Nephron progenitor cell (in vitro differentiated cells): ENCODE measurements at regions not wholly inside any gene's neighbourhood (a gene's known extent, or its start where the extent isn't known, plus 50 kb on each side); places are given as distances from the start of the nearest gene placed in this dataset.

Source experiments
- DNase-seq: peaks from one replicate; pipeline ENCODE4 v3.0.0; 2021
- H3K27ac Mint-ChIP-seq: 2 replicates; pipeline ENCODE4 v1.8.0; 2021; ENCODE audit warnings: mild to moderate bottlenecking, moderate library complexity, mixed read lengths
- H3K27me3 Mint-ChIP-seq: 2 replicates; pipeline ENCODE4 v1.8.0; 2021; ENCODE audit warnings: mild to moderate bottlenecking, low read depth, mixed read lengths; ENCODE audit not compliant: poor library complexity
- H3K36me3 Mint-ChIP-seq: 2 replicates; pipeline ENCODE4 v1.8.0; 2021; ENCODE audit warnings: low read depth, mixed read lengths
- H3K4me1 Mint-ChIP-seq: 2 replicates; pipeline ENCODE4 v1.8.0; 2021; ENCODE audit warnings: mixed read lengths
- H3K4me3 Mint-ChIP-seq: 2 replicates; pipeline ENCODE4 v1.8.0; 2021; ENCODE audit warnings: mild to moderate bottlenecking, moderate library complexity, mixed read lengths
- H3K9me3 Mint-ChIP-seq: 2 replicates; pipeline ENCODE4 v1.8.0; 2021; ENCODE audit warnings: mild to moderate bottlenecking, moderate library complexity, mixed read lengths
- TF ChIP-seq, protein P1 (sequence below): fragments of 200-600 bp; sonication (generic); IDR thresholded peaks from 2 replicates; pipeline ENCODE4 v1.5.0; 2021; ENCODE audit warnings: antibody characterized with exemption

DNA sequence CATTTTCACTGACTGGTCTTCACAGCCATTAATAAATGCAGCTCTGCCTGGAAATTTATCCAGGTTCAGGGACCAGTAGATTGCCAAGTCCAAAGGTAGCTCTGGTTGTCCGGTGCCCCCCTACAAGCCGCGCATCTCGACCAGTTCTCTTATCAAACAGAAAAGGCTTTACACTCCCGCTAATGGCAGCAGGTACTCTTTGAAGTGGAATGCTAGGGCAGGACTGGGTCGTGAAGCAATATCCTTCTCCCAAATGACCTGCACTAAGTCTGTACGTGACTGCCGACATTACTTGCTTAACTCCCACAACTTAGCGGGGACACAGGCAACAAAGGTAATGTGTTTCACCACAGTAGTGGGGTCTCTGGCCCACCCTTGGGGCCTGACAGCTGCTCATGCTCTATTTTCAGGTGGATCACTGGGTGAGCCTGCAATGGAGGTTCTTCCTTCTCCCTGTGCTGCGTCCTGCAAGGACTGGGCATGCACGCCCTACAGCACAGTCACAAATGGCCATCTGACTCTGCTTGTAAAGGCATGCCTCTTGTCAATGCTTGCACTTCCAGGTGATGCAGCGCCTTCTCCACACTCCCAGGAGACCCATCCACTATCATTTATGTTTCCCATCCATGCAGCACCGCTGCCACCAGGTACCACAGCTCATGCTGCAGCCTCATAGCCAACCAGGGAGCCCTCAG is 96.1 kb upstream of the CTSC start:
- H3K4me1 Mint-ChIP-seq: no peaks in the 10 kb centered on the region
- no peaks in the 10 kb centered on the region for H3K9me3 Mint-ChIP-seq
- TF ChIP-seq, protein P1, sequence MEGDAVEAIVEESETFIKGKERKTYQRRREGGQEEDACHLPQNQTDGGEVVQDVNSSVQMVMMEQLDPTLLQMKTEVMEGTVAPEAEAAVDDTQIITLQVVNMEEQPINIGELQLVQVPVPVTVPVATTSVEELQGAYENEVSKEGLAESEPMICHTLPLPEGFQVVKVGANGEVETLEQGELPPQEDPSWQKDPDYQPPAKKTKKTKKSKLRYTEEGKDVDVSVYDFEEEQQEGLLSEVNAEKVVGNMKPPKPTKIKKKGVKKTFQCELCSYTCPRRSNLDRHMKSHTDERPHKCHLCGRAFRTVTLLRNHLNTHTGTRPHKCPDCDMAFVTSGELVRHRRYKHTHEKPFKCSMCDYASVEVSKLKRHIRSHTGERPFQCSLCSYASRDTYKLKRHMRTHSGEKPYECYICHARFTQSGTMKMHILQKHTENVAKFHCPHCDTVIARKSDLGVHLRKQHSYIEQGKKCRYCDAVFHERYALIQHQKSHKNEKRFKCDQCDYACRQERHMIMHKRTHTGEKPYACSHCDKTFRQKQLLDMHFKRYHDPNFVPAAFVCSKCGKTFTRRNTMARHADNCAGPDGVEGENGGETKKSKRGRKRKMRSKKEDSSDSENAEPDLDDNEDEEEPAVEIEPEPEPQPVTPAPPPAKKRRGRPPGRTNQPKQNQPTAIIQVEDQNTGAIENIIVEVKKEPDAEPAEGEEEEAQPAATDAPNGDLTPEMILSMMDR: no peak
- H3K36me3 Mint-ChIP-seq: no peaks in the 10 kb centered on the region
- no peaks in the 10 kb centered on the region for H3K27me3 Mint-ChIP-seq
- no peak overlapping the region for H3K27ac Mint-ChIP-seq
- DNase-seq: no peak
- H3K4me3 Mint-ChIP-seq: no peak overlapping the region

DNA sequence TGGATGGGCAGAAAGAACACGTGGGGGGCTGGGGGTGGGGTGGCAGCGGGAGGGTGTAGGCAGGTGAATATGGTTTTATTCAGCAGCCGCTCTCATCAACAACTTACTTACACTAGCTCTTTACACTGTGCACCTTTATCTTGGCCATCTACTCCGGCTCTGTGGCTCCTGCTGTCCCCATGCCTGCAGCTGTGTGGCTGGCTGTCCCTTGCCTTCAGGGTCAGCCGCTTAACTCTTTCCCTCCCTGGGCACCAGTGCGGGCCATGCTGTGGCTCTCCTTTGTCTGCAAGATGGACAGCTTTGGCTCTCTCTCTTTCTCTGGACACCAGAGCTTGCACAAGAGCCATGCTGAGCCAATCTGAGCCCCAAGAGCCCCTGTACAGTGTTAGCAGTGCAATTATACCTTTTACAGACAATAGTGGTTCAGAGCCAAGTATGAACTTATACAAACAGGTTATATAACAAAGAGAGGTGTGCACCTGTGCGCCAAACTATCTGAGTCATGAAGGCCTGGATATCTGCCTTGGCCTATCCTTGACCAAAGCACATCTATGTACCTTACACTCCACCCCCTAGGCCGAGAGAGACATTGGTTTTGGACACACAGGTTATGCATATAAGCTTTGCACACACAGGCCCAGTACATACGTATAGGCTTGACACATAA is 94.3 kb upstream of the CTSC start:
- H3K9me3 Mint-ChIP-seq: no peaks in the 10 kb centered on the region
- H3K4me3 Mint-ChIP-seq: no peak overlapping the region
- no peaks in the 10 kb centered on the region for H3K27me3 Mint-ChIP-seq
- no peaks in the 10 kb centered on the region for H3K36me3 Mint-ChIP-seq
- no peaks in the 10 kb centered on the region for H3K4me1 Mint-ChIP-seq
- H3K27ac Mint-ChIP-seq: no peak overlapping the region
- no peak for DNase-seq
- TF ChIP-seq, protein P1: no peak

DNA sequence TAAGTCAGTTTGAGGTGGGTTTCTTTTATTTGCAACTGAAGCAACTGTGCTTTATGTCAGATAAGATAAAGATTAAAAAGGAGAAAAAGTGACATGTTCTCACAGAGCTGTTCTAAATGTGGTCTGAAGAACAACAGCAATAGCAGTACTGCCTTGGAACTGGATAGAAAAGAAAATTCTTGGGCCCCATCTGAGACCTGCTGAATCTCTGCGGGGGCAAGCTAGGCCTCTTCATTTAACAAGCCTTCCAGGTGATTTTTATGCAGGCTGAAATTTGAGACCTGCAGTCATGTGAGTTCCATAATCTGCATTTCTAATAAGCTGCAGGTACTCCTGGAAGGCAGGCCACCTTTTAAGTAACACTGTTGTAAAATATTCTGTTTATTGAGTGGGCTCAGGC is 91.4 kb upstream of the CTSC start:
- Mint-ChIP-seq H3K27ac (no peak overlapping the region), H3K36me3 (no peaks in the 10 kb centered on the region)

DNA sequence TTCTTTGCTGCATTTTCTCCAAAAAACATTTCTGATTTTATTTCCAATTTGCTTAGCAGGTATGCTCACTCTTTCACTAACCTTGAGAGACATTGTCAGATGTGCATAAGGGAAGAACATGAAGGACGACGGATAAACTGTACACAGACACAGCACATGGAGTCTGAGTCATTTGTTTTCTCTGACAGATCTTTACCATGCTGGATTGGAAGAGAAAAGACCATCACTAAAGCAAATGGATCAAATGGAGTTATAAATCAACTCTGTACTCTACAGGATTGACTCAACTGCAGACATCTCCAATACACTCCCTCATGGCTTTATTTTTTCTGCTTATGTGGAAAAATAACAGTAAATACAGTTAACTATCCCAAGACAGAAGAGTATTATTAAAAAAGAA is 90.2 kb upstream of the CTSC start:
- H3K9me3 Mint-ChIP-seq: no peaks in the 10 kb centered on the region
- no peak overlapping the region for H3K27ac Mint-ChIP-seq
- H3K4me3 Mint-ChIP-seq: no peak overlapping the region
- TF ChIP-seq, protein P1: no peak
- no peaks in the 10 kb centered on the region for H3K27me3 Mint-ChIP-seq
- no peaks in the 10 kb centered on the region for H3K36me3 Mint-ChIP-seq
- no peak for DNase-seq
- H3K4me1 Mint-ChIP-seq: no peaks in the 10 kb centered on the region

More for the DNA sequence above, 91.4 kb upstream of the CTSC start:
- Mint-ChIP-seq H3K4me1 (no peaks in the 10 kb centered on the region), H3K4me3 (no peak overlapping the region), H3K27me3 (no peaks in the 10 kb centered on the region), H3K9me3 (no peaks in the 10 kb centered on the region)
- DNase-seq: no peak
- TF ChIP-seq, protein P1: no peak

DNA sequence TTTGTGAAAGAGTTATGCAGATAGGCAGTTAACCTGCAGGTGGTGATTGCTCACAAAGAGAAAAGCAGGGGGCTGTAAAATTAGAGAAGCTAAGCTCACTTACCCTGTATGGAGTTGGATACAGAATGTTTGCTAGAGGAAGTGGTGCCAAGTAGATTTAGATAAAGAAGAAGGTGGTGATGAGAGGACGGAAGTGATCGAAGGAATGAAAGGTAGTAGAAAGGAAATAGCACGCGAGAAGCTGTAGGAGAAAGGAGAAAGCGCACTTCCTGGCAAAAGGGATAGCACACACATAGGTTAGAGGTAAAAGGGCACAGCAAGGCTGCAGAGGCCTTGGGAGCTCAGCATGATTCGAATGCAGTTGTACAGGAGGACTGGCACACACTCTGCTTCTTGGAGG is 87.3 kb upstream of the CTSC start:
- H3K4me3 Mint-ChIP-seq: no peak overlapping the region
- no peaks in the 10 kb centered on the region for H3K27me3 Mint-ChIP-seq
- H3K4me1 Mint-ChIP-seq: no peaks in the 10 kb centered on the region
- no peaks in the 10 kb centered on the region for H3K9me3 Mint-ChIP-seq
- H3K27ac Mint-ChIP-seq: no peak overlapping the region
- H3K36me3 Mint-ChIP-seq: no peaks in the 10 kb centered on the region
- DNase-seq: no peak
- TF ChIP-seq, protein P1: no peak

DNA sequence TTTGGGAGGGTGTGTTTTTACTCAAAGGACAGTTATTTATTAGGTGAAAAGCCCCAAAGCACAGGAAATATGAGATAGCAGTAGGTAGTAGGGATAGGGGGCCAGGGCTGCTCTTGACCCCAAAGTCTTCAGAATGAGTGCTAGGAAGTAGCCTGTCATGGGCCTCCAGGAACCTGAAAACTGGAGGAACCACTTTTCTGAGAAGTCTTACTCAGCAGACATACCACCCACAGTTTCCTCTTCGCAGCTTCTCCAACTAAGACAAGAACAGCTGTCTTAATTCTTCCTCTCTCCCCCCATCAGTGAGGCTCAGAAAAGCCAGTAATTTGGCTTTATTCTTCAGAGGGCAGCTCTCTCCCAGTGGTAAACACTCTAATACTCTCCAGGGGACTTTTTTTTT is 84.0 kb upstream of the CTSC start:
- no peaks in the 10 kb centered on the region for H3K36me3 Mint-ChIP-seq
- no peak for DNase-seq
- H3K4me1 Mint-ChIP-seq: no peaks in the 10 kb centered on the region
- H3K4me3 Mint-ChIP-seq: no peak overlapping the region
- H3K27ac Mint-ChIP-seq: no peak overlapping the region
- H3K9me3 Mint-ChIP-seq: no peaks in the 10 kb centered on the region
- H3K27me3 Mint-ChIP-seq: no peaks in the 10 kb centered on the region
- TF ChIP-seq, protein P1: no peak
